Caco-2 (cell line): ENCODE measurements at regions not wholly inside any gene's neighbourhood (a gene's known extent, or its start where the extent isn't known, plus 50 kb on each side); places are given as distances from the start of the nearest gene placed in this dataset.

Experiments
- BruUV-seq: library from RNA; stranded (reverse); fragments of 400-500 nt; replicated peaks from 2 replicates; lab custom pipeline; 2021; lab: Mats Ljungman, UMichigan
- CTCF ChIA-PET: fragments of 300-600 bp; sonication (Branson Sonifier 250); formaldehyde crosslinking; loops from one replicate; lab custom pipeline; 2022; ENCODE audit warnings: antibody characterized with exemption; lab: Charles Lee
- POLR2A ChIA-PET: fragments of 300-600 bp; sonication (Branson Sonifier 250); formaldehyde crosslinking; loops from one replicate; lab custom pipeline; 2022; ENCODE audit warnings: antibody characterized with exemption; lab: Charles Lee
- DNase-seq, 2 experiments: peaks; one replicate each; pipeline versions ENCODE4 v3.0.0 to v3.0.0-alpha.2; 2020 to 2022
- H3K27me3 ChIP-seq: replicated peaks from 2 replicates; pipeline ENCODE4 v1.6.0; 2011; ENCODE audit warnings: low read length; ENCODE audit not compliant: control insufficient read depth, insufficient read depth
- H3K36me3 ChIP-seq: 2 replicates; pipeline ENCODE4 v1.5.1; 2011; ENCODE audit warnings: low read length; ENCODE audit not compliant: control insufficient read depth, insufficient read depth
- H3K4me1 ChIP-seq: fragments of 250-450 bp; sonication (Bioruptor Pico); 2 replicates; pipeline ENCODE4 v1.5.1; 2020; ENCODE audit warnings: mild to moderate bottlenecking
- H3K4me3 ChIP-seq: 2 replicates; pipeline ENCODE4 v1.5.1; 2011; ENCODE audit warnings: low read depth, mild to moderate bottlenecking, control low read depth, low read length
- H3K9me3 ChIP-seq: fragments of 250-450 bp; sonication (Bioruptor Pico); 2 replicates; pipeline ENCODE4 v1.5.1; 2020; ENCODE audit warnings: mild to moderate bottlenecking, moderate library complexity
- H3K27ac Mint-ChIP-seq: one replicate; pipeline ENCODE4 v1.8.0; 2022; ENCODE audit warnings: mixed read lengths; ENCODE audit not compliant: unreplicated experiment
- H3K27me3 Mint-ChIP-seq: one replicate; pipeline ENCODE4 v1.8.0; 2022; ENCODE audit warnings: mixed read lengths; ENCODE audit not compliant: insufficient read depth, unreplicated experiment
- H3K36me3 Mint-ChIP-seq: one replicate; pipeline ENCODE4 v1.8.0; 2022; ENCODE audit warnings: mild to moderate bottlenecking, mixed read lengths; ENCODE audit not compliant: insufficient read depth, unreplicated experiment
- H3K4me1 Mint-ChIP-seq: one replicate; pipeline ENCODE4 v1.8.0; 2022; ENCODE audit warnings: low read depth, mixed read lengths; ENCODE audit not compliant: unreplicated experiment
- H3K4me3 Mint-ChIP-seq: one replicate; pipeline ENCODE4 v1.8.0; 2022; ENCODE audit warnings: mild to moderate bottlenecking, moderate library complexity, mixed read lengths; ENCODE audit not compliant: unreplicated experiment
- H3K9me3 Mint-ChIP-seq: one replicate; pipeline ENCODE4 v1.8.0; 2022; ENCODE audit warnings: mixed read lengths; ENCODE audit not compliant: unreplicated experiment
- intact Hi-C: fragments of 100-400 bp; cut with micrococcal nuclease; formaldehyde crosslinking; loops from one replicate; pipeline ENCODE4 v1.10.0; 2022; ENCODE audit not compliant: unreplicated experiment
- TF ChIP-seq, protein P1 (sequence below), 2 experiments: fragments of 200-600 bp in 1 of 2; IDR thresholded peaks; 1 replicate in 1 of 2; 2 replicates in 1 of 2; pipeline versions ENCODE4 v1.5.1 to v1.8.0; 2011 to 2022; ENCODE audit warnings: antibody characterized with exemption in 1 of 2, control low read depth in 1 of 2, inconsistent platforms in 1 of 2, low read depth in 1 of 2, low read length in 1 of 2, mild to moderate bottlenecking in 1 of 2, moderate library complexity in 1 of 2; ENCODE audit not compliant: insufficient read depth in 1 of 2, severe bottlenecking in 1 of 2, unreplicated experiment in 1 of 2

DNA sequence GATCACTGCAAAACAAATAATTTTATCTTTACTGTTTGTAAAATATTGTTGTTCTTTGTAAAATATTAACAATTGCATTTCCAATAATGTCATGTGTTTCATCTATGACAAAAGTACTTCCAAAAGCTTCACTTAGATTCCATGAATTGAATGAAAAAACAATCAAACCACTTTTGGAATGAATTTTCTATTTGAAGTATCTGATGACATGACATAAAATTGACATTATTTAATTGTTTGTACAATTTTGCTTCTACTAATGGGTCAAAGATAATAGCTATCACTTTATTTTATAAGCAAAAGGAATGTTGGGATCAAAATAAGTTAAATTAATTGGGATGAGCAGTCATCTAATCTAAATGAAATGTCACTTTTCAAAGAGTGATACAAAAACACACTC is 684.3 kb downstream of the NR2F1-AS1 start:
- BruUV-seq: no TSS peak
- no peaks in the 10 kb centered on the region for H3K4me1 ChIP-seq
- no peaks in the 10 kb centered on the region for H3K27me3 ChIP-seq
- Mint-ChIP-seq H3K9me3 (no peaks in the 10 kb centered on the region), H3K4me3 (no peak overlapping the region), H3K36me3 (no peaks in the 10 kb centered on the region), H3K27ac (no peak overlapping the region), H3K4me1 (no peaks in the 10 kb centered on the region), H3K27me3 (no peaks in the 10 kb centered on the region)
- ChIA-PET CTCF (no interaction called here), POLR2A (no interaction called here)
- no peak for DNase-seq
- TF ChIP-seq, protein P1, sequence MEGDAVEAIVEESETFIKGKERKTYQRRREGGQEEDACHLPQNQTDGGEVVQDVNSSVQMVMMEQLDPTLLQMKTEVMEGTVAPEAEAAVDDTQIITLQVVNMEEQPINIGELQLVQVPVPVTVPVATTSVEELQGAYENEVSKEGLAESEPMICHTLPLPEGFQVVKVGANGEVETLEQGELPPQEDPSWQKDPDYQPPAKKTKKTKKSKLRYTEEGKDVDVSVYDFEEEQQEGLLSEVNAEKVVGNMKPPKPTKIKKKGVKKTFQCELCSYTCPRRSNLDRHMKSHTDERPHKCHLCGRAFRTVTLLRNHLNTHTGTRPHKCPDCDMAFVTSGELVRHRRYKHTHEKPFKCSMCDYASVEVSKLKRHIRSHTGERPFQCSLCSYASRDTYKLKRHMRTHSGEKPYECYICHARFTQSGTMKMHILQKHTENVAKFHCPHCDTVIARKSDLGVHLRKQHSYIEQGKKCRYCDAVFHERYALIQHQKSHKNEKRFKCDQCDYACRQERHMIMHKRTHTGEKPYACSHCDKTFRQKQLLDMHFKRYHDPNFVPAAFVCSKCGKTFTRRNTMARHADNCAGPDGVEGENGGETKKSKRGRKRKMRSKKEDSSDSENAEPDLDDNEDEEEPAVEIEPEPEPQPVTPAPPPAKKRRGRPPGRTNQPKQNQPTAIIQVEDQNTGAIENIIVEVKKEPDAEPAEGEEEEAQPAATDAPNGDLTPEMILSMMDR (IDR thresholded peaks at IDR 0.05; ENCODE audit: insufficient read depth in 1 of 2, low read depth in 1 of 2, low read length in 1 of 2, severe bottlenecking in 1 of 2, unreplicated experiment in 1 of 2): no peak
- no peak overlapping the region for H3K4me3 ChIP-seq
- H3K9me3 ChIP-seq: no peaks in the 10 kb centered on the region
- intact Hi-C loops: no loop called here
- no peaks in the 10 kb centered on the region for H3K36me3 ChIP-seq

DNA sequence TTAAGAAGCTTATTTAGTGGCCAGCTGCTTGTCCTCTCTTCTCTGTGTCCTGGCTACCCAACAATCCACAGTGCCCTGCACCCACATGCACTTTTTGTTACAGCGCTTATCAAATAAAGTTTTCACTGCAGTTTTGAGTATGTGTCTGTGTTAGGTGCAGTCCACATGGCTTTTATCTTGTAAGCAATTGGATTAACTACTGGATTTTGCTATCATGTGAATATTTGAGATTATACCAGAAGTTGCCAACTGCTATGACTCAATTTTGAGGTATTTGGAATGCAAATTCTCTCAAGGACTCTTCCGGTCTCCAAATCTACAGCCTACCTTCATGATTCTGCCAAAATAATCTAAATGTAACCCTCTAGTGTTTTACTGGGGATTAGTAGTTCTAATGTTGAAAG is 690.2 kb downstream of the NR2F1-AS1 start:
- no peaks in the 10 kb centered on the region for H3K9me3 Mint-ChIP-seq
- ChIA-PET CTCF (no interaction called here), POLR2A (no interaction called here)

DNA sequence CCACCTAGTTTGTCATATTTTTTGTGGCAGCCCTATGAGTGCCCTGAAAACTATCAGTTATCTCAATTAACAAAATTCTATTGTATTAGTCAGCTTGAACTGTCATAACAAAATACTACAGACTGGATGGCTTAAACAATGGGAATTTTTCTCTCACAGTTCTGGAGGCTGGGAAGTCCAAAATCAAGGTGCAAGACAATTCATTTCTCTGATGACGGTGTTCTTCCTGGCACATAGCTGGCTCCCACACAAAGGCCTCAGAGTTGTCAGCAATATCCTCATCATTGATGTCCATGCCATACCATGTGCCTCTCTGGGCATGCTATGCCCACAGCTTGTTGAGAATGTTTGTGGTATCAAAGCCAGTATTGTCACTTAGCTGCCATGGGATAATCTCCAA is 691.9 kb downstream of the NR2F1-AS1 start:
- Mint-ChIP-seq H3K9me3 (no peaks in the 10 kb centered on the region), H3K4me3 (no peak overlapping the region), H3K27ac (no peak overlapping the region), H3K27me3 (no peaks in the 10 kb centered on the region), H3K36me3 (no peaks in the 10 kb centered on the region), H3K4me1 (no peaks in the 10 kb centered on the region)
- H3K9me3 ChIP-seq: no peaks in the 10 kb centered on the region
- TF ChIP-seq, protein P1 (IDR thresholded peaks at IDR 0.05; ENCODE audit: insufficient read depth in 1 of 2, low read depth in 1 of 2, low read length in 1 of 2, severe bottlenecking in 1 of 2, unreplicated experiment in 1 of 2): no peak
- CTCF ChIA-PET: no interaction called here
- H3K4me3 ChIP-seq: no peak overlapping the region
- H3K36me3 ChIP-seq: no peaks in the 10 kb centered on the region
- no peak for DNase-seq
- H3K4me1 ChIP-seq: no peaks in the 10 kb centered on the region
- BruUV-seq: no TSS peak
- intact Hi-C loops: no loop called here
- POLR2A ChIA-PET: no interaction called here
- no peaks in the 10 kb centered on the region for H3K27me3 ChIP-seq

More for the DNA sequence above, 690.2 kb downstream of the NR2F1-AS1 start:
- no peaks in the 10 kb centered on the region for H3K9me3 ChIP-seq
- Mint-ChIP-seq H3K36me3 (no peaks in the 10 kb centered on the region), H3K4me3 (no peak overlapping the region), H3K4me1 (no peaks in the 10 kb centered on the region), H3K27me3 (no peaks in the 10 kb centered on the region), H3K27ac (no peak overlapping the region)
- H3K4me1 ChIP-seq: no peaks in the 10 kb centered on the region
- DNase-seq: no peak
- TF ChIP-seq, protein P1 (IDR thresholded peaks at IDR 0.05; ENCODE audit: insufficient read depth in 1 of 2, low read depth in 1 of 2, low read length in 1 of 2, severe bottlenecking in 1 of 2, unreplicated experiment in 1 of 2): no peak
- H3K36me3 ChIP-seq: no peaks in the 10 kb centered on the region
- no peak overlapping the region for H3K4me3 ChIP-seq
- no TSS peak for BruUV-seq
- H3K27me3 ChIP-seq: no peaks in the 10 kb centered on the region
- intact Hi-C loops: no loop called here
